Keratinocyte (primary cell): ENCODE measurements at regions not wholly inside any gene's neighbourhood (a gene's known extent, or its start where the extent isn't known, plus 50 kb on each side); places are given as distances from the start of the nearest gene placed in this dataset.

Experiments
- DNase-seq: peaks from one replicate; pipeline ENCODE4 v3.0.0-alpha.2; 2011; ENCODE audit warnings: low read depth, missing footprints, low spot score
- FAIRE-seq: peaks from 2 replicates; lab custom pipeline; 2011; peaks lifted over from hg19 to GRCh38; lab: Jason Lieb, UNC
- H2AFZ ChIP-seq: 2 replicates; pipeline ENCODE4 v1.6.0; 2012; ENCODE audit warnings: low read length, control low read depth, inconsistent platforms; ENCODE audit not compliant: control insufficient read depth
- H3K27ac ChIP-seq: 2 replicates; pipeline ENCODE4 v1.5.1; 2011; ENCODE audit warnings: low read length; ENCODE audit not compliant: control insufficient read depth, insufficient read depth
- H3K27me3 ChIP-seq: 3 replicates; pipeline ENCODE4 v1.6.0; 2011; ENCODE audit warnings: low read length; ENCODE audit not compliant: control insufficient read depth, insufficient read depth; ENCODE audit errors: extremely low read depth
- H3K36me3 ChIP-seq, 2 experiments: 2 replicates in 1 of 2; 3 replicates in 1 of 2; pipeline ENCODE4 v1.5.1; 2011; ENCODE audit warnings: low read length in 2 of 2, mild to moderate bottlenecking in 1 of 2; ENCODE audit not compliant: control insufficient read depth in 2 of 2, insufficient read depth in 2 of 2; ENCODE audit errors: extremely low read depth in 1 of 2
- H3K4me1 ChIP-seq: 3 replicates; pipeline ENCODE4 v1.5.1; 2011; ENCODE audit warnings: low read length; ENCODE audit not compliant: control insufficient read depth, insufficient read depth; ENCODE audit errors: extremely low read depth
- H3K4me2 ChIP-seq: 3 replicates; pipeline ENCODE4 v1.6.0; 2011; ENCODE audit warnings: low read depth, low read length; ENCODE audit not compliant: control insufficient read depth, insufficient read depth; ENCODE audit errors: extremely low read depth
- H3K4me3 ChIP-seq, 3 experiments: fragments of 200-600 bp in 1 of 3; sonication (generic) in 1 of 3; 2 replicates in 2 of 3; 3 replicates in 1 of 3; pipeline ENCODE4 v1.5.1; 2011 to 2016; ENCODE audit warnings: low read length in 3 of 3, mild to moderate bottlenecking in 3 of 3, control low read depth in 2 of 3, inconsistent platforms in 1 of 3, low read depth in 1 of 3, mixed read lengths in 1 of 3, mixed run types in 1 of 3, moderate library complexity in 1 of 3; ENCODE audit not compliant: control insufficient read depth in 2 of 3, insufficient read depth in 2 of 3; ENCODE audit errors: extremely low read depth in 1 of 3
- H3K79me2 ChIP-seq: 2 replicates; pipeline ENCODE4 v1.6.0; 2012; ENCODE audit warnings: low read length; ENCODE audit not compliant: control insufficient read depth, insufficient read depth
- H3K9ac ChIP-seq: 3 replicates; pipeline ENCODE4 v1.6.0; 2011; ENCODE audit warnings: low read length; ENCODE audit not compliant: control insufficient read depth, insufficient read depth; ENCODE audit errors: extremely low read depth
- H3K9me1 ChIP-seq: 3 replicates; pipeline ENCODE4 v1.6.0; 2011; ENCODE audit warnings: low read length; ENCODE audit not compliant: control insufficient read depth, insufficient read depth; ENCODE audit errors: extremely low read depth
- H3K9me3 ChIP-seq: 2 replicates; pipeline ENCODE4 v1.5.1; 2012; ENCODE audit warnings: low read depth, low read length; ENCODE audit not compliant: control insufficient read depth
- H4K20me1 ChIP-seq: 3 replicates; pipeline ENCODE4 v1.6.0; 2011; ENCODE audit warnings: low read length; ENCODE audit not compliant: control insufficient read depth, insufficient read depth; ENCODE audit errors: extremely low read depth
- CTCF ChIP-seq, 3 experiments: IDR thresholded peaks in 1 of 3; conservative IDR thresholded peaks in 1 of 3; optimal IDR thresholded peaks in 1 of 3; 2 replicates in 2 of 3; 3 replicates in 1 of 3; pipeline versions ENCODE3 to v1.5.1; 2011; ENCODE audit warnings: low read length in 3 of 3, mild to moderate bottlenecking in 3 of 3, moderate library complexity in 2 of 3, control low read depth in 1 of 3, inconsistent platforms in 1 of 3; ENCODE audit not compliant: insufficient read depth in 2 of 3; ENCODE audit errors: extremely low read depth in 1 of 3
- EZH2 ChIP-seq: IDR thresholded peaks from one replicate; pipeline ENCODE4 v1.6.1; 2012; ENCODE audit warnings: inconsistent platforms, mild to moderate bottlenecking, low read length, moderate library complexity
- dilution Hi-C: fragments of 300-500 bp; cut with MboI; formaldehyde crosslinking; loops from one replicate; pipeline ENCODE4 v1.7.0; 2020; ENCODE audit warnings: low sequenced_read_pairs; ENCODE audit not compliant: extremely low pct_ligation_motif_present

- no peak overlapping the region for H3K4me3 ChIP-seq
- no peaks in the 10 kb centered on the region for H4K20me1 ChIP-seq
- no peak for TF ChIP-seq CTCF (optimal IDR thresholded peaks at IDR 0.05 in 1 of 3, IDR thresholded peaks at IDR 0.05 in 1 of 3, conservative IDR thresholded peaks at IDR 0.05 in 1 of 3; ENCODE audit: extremely low read depth in 1 of 3, insufficient read depth in 2 of 3, low read length in 3 of 3)
- TF ChIP-seq EZH2, result no peak
- H3K79me2 ChIP-seq, result no peaks in the 10 kb centered on the region
- dilution Hi-C loops, result no loop called here
- FAIRE-seq (no peak), DNase-seq (no peak)
- no peak overlapping the region for H3K27ac ChIP-seq
- H3K4me2 ChIP-seq, result no peak overlapping the region
- no peaks in the 10 kb centered on the region for H3K36me3 ChIP-seq
- H2AFZ ChIP-seq, result no peak overlapping the region
- no peaks in the 10 kb centered on the region for H3K9me1 ChIP-seq
- no peaks in the 10 kb centered on the region for H3K9me3 ChIP-seq
- no peak overlapping the region for H3K9ac ChIP-seq
- no peaks in the 10 kb centered on the region for H3K4me1 ChIP-seq
- H3K27me3 ChIP-seq, result no peaks in the 10 kb centered on the region
Measured at GRCh38 chr13:104008075-104008474, 941.9 kb upstream of the SLC10A2 start.

- Histone ChIP-seq H3K4me2 (no peak overlapping the region), H3K9me1 (no peaks in the 10 kb centered on the region), H3K27ac (no peak overlapping the region), H4K20me1 (no peaks in the 10 kb centered on the region), H3K9ac (no peak overlapping the region), H2AFZ (peak overlapping the region; percentile 36), H3K9me3 (no peaks in the 10 kb centered on the region), H3K27me3 (no peaks in the 10 kb centered on the region), H3K4me3 (no peak overlapping the region), H3K36me3 (no peaks in the 10 kb centered on the region), H3K4me1 (no peaks in the 10 kb centered on the region), H3K79me2 (no peaks in the 10 kb centered on the region)
- FAIRE-seq (no peak), DNase-seq (no peak)
- TF ChIP-seq EZH2 (no peak), CTCF (optimal IDR thresholded peaks at IDR 0.05 in 1 of 3, IDR thresholded peaks at IDR 0.05 in 1 of 3, conservative IDR thresholded peaks at IDR 0.05 in 1 of 3; ENCODE audit: extremely low read depth in 1 of 3, insufficient read depth in 2 of 3, low read length in 3 of 3) (no peak)
- dilution Hi-C loops, result no loop called here
Measured at GRCh38 chr13:104006625-104007075, 940.4 kb upstream of the SLC10A2 start.
